GM12892 (cell line): ENCODE measurements at regions not wholly inside any gene's neighbourhood (a gene's known extent, or its start where the extent isn't known, plus 50 kb on each side); places are given as distances from the start of the nearest gene placed in this dataset.

Experiments
- POLR2A ChIP-seq: IDR thresholded peaks from 2 replicates; pipeline ENCODE4 v1.6.1; 2011; ENCODE audit warnings: low read depth, low read length, control low read depth
- TAF1 ChIP-seq: IDR thresholded peaks from 2 replicates; pipeline ENCODE4 v1.6.1; 2011; ENCODE audit warnings: low read depth, mild to moderate bottlenecking, control low read depth, low read length, borderline replicate concordance

- no peak for TF ChIP-seq TAF1
- no peak for TF ChIP-seq POLR2A
Observed at GRCh38 chr2:2572393-2573204, 241.5 kb upstream of the MYT1L start.
